Raji (cell line): ENCODE measurements at regions not wholly inside any gene's neighbourhood (a gene's known extent, or its start where the extent isn't known, plus 50 kb on each side); places are given as distances from the start of the nearest gene placed in this dataset.

Source experiments
- POLR2A ChIP-seq: IDR thresholded peaks from 2 replicates; pipeline ENCODE4 v1.6.1; 2011; ENCODE audit warnings: low read depth, low read length, control low read depth; ENCODE audit not compliant: insufficient read depth

GRCh38 chr2:196586511-196586991 lies 53.0 kb upstream of the CCDC150 start:
- no peak for TF ChIP-seq POLR2A

DNA sequence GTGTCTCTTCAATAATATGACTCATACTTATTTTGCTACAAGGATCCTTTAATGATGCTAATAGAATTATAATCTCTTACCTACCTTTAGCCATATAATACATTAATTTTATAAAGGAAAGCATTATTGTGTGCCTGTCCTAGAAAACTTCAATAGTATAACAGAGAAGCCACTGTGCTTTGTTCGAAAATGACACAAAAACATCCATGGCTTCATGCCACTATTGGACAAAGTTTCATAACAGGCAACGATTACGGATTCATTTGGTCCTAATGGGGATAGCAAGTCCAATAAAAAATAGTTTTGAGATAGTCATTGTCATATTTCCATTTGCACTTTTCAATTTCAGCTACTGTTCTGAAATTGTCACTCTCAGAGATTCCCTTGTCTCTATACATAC lies 52.5 kb upstream of the CCDC150 start:
- no peak for TF ChIP-seq POLR2A

DNA sequence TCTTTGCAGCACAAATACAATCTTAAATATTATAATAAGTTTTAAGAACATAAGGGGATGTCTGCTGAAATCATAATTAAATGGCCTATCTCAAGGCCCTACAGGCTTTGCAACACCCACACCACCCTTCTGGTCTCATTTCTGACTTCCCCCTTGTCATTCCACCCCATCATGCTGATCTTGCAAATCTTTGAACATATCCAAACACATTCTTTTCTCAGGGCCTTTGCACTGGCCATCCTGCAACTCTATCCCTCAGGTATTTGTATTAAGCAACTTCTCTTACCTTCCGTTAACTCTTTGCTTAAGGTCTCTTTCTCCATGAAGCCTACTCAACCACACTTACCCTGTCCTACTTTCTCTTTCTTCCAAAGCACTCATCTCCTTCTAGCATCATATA lies 51.8 kb upstream of the CCDC150 start:
- TF ChIP-seq POLR2A: no peak

DNA sequence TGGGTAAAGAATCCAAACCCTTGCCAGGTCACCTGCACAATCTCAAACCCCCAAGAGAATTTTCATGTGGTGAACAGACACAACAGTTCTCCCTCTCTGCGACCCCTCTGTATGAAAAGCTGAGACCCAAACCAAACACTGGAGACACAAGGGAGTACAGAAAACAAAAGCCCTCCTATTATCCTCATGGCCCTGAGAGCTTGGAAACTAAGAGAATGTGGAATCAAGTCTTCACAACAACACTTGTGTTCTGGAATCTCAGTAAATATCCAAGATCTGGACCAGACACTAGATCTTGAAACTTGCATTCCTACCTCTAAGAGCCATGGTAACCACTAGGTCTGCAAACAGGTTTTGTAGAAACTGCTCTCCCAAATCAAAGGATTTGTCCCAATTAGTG lies 50.1 kb upstream of the CCDC150 start:
- TF ChIP-seq POLR2A: no peak
